SK-N-SH treated with all-trans-retinoic acid at 6 μM for 48 hours (cell line): ENCODE measurements at regions not wholly inside any gene's neighbourhood (a gene's known extent, or its start where the extent isn't known, plus 50 kb on each side); places are given as distances from the start of the nearest gene placed in this dataset.

Source experiments
- ATAC-seq: fragments of 200-7000 bp; cut with Tn5 transposase; 3 replicates; pipeline ENCODE4 v1.9.1; 2020; ENCODE audit warnings: mild to moderate bottlenecking, moderate library complexity
- ARNTL ChIP-seq: fragments of 450-650 bp; formaldehyde crosslinking; IDR thresholded peaks from 2 replicates; pipeline ENCODE4 v1.5.0; 2020; ENCODE audit warnings: low read depth, mild to moderate bottlenecking, moderate library complexity, borderline replicate concordance
- CREB5 ChIP-seq: fragments of 250-450 bp; sonication (Bioruptor Pico); IDR thresholded peaks from 2 replicates; pipeline ENCODE4 v1.5.1; 2020; ENCODE audit warnings: low read depth, mild to moderate bottlenecking, moderate library complexity
- CSDC2 ChIP-seq: fragments of 250-450 bp; sonication (Bioruptor Pico); IDR thresholded peaks from 2 replicates; pipeline ENCODE4 v1.5.0; 2020; ENCODE audit warnings: mild to moderate bottlenecking, moderate library complexity
- ESRRG ChIP-seq: fragments of 250-450 bp; sonication (Bioruptor Pico); IDR thresholded peaks from 2 replicates; pipeline ENCODE4 v1.6.1; 2021; ENCODE audit warnings: mild to moderate bottlenecking
- GLIS3 ChIP-seq: fragments of 250-450 bp; sonication (Bioruptor Pico); IDR thresholded peaks from 2 replicates; pipeline ENCODE4 v1.5.0; 2020; ENCODE audit warnings: mild to moderate bottlenecking, moderate library complexity
- ISL1 ChIP-seq: fragments of 250-450 bp; sonication (Bioruptor Pico); IDR thresholded peaks from 2 replicates; pipeline ENCODE4 v2.1.2; 2022; ENCODE audit warnings: mild to moderate bottlenecking, moderate library complexity
- OSR1 ChIP-seq: fragments of 250-450 bp; sonication (Bioruptor Pico); IDR thresholded peaks from 2 replicates; pipeline ENCODE4 v1.8.0; 2022; ENCODE audit warnings: moderate library complexity, mild to moderate bottlenecking, inconsistent platforms
- POU6F1 ChIP-seq: fragments of 250-450 bp; sonication (Bioruptor Pico); IDR thresholded peaks from 2 replicates; pipeline ENCODE4 v1.8.0; 2021; ENCODE audit warnings: low read depth, mild to moderate bottlenecking, moderate library complexity, borderline replicate concordance
- PPARA ChIP-seq: fragments of 250-450 bp; sonication (Bioruptor Pico); IDR thresholded peaks from 2 replicates; pipeline ENCODE4 v1.5.0; 2020; ENCODE audit warnings: mild to moderate bottlenecking, borderline replicate concordance
- RARB ChIP-seq: fragments of 250-450 bp; sonication (Bioruptor Pico); IDR thresholded peaks from 2 replicates; pipeline ENCODE4 v1.8.0; 2021; ENCODE audit warnings: mild to moderate bottlenecking, moderate library complexity
- SNAI2 ChIP-seq: fragments of 250-450 bp; sonication (Bioruptor Pico); IDR thresholded peaks from 2 replicates; pipeline ENCODE4 v1.5.0; 2020; ENCODE audit warnings: mild to moderate bottlenecking, moderate library complexity
- TCF4 ChIP-seq: fragments of 250-450 bp; sonication (Bioruptor Pico); IDR thresholded peaks from 2 replicates; pipeline ENCODE4 v1.8.0; 2021; ENCODE audit warnings: mild to moderate bottlenecking, moderate library complexity, borderline replicate concordance
- TSHZ2 ChIP-seq: fragments of 250-450 bp; sonication (Bioruptor Pico); IDR thresholded peaks from 2 replicates; pipeline ENCODE4 v1.5.0; 2020; ENCODE audit warnings: mild to moderate bottlenecking, moderate library complexity
- ZC3H10 ChIP-seq: fragments of 250-450 bp; sonication (Bioruptor Pico); IDR thresholded peaks from 2 replicates; pipeline ENCODE4 v1.5.1; 2021; ENCODE audit warnings: mild to moderate bottlenecking, moderate library complexity
- ZFP3 ChIP-seq: fragments of 250-450 bp; sonication (Bioruptor Pico); IDR thresholded peaks from 2 replicates; pipeline ENCODE4 v1.5.0; 2020; ENCODE audit warnings: mild to moderate bottlenecking, moderate library complexity
- ZFP30 ChIP-seq: fragments of 450-650 bp; formaldehyde crosslinking; IDR thresholded peaks from 2 replicates; pipeline ENCODE4 v1.5.0; 2022; ENCODE audit warnings: mild to moderate bottlenecking, moderate library complexity
- ZNF70 ChIP-seq: fragments of 450-650 bp; formaldehyde crosslinking; IDR thresholded peaks from 2 replicates; pipeline ENCODE4 v1.5.0; 2020; ENCODE audit warnings: mild to moderate bottlenecking, moderate library complexity
- ZNF8 ChIP-seq: fragments of 450-650 bp; formaldehyde crosslinking; IDR thresholded peaks from 2 replicates; pipeline ENCODE4 v1.5.0; 2020; ENCODE audit warnings: mild to moderate bottlenecking, moderate library complexity
- TF ChIP-seq, protein P1 (sequence below): fragments of 250-450 bp; sonication (Bioruptor Pico); IDR thresholded peaks from 2 replicates; pipeline ENCODE4 v1.8.0; 2020; ENCODE audit warnings: mild to moderate bottlenecking, moderate library complexity, borderline replicate concordance
- TF ChIP-seq, protein P2 (sequence below): fragments of 250-450 bp; sonication (Bioruptor Pico); IDR thresholded peaks from 2 replicates; pipeline ENCODE4 v1.5.1; 2021; ENCODE audit warnings: mild to moderate bottlenecking, moderate library complexity

DNA sequence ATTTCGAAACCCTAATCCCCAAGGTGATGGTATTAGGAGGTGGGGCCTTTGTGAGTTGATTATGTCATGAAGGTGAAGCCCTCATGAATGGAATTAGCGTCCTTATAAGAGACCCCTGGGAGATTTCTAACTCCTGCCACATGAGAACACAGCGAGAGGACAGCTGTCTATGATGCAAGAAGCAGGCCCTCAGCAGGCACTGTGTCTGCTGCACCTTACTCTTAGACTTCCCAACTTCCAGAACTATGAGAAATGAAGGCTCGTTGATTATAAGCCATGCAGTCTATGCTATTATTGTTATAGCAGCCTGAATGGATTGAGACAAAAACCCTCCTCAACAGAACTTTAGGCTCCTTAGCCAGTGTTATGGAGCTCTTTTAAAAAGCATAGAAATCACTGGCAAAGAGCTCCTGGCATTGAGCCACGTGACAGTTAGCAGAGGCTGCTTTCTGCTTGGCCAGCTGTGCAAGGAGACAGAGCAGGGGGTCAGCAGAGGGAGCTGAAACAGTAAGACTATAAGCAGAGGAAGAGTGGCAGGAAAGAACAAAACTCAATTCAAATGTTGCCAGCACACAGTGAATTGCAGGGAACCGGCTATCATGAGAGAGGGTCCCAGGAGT is 219.2 kb upstream of the FAT1 start:
- ATAC-seq: no peak; the same call in 2 of the 3 replicates
- no peak for TF ChIP-seq ESRRG (CRISPR knock-in tag)
- TF ChIP-seq, protein P1, sequence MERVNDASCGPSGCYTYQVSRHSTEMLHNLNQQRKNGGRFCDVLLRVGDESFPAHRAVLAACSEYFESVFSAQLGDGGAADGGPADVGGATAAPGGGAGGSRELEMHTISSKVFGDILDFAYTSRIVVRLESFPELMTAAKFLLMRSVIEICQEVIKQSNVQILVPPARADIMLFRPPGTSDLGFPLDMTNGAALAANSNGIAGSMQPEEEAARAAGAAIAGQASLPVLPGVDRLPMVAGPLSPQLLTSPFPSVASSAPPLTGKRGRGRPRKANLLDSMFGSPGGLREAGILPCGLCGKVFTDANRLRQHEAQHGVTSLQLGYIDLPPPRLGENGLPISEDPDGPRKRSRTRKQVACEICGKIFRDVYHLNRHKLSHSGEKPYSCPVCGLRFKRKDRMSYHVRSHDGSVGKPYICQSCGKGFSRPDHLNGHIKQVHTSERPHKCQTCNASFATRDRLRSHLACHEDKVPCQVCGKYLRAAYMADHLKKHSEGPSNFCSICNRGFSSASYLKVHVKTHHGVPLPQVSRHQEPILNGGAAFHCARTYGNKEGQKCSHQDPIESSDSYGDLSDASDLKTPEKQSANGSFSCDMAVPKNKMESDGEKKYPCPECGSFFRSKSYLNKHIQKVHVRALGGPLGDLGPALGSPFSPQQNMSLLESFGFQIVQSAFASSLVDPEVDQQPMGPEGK (CRISPR knock-in tag): no peak
- no peak for TF ChIP-seq ZNF70 (CRISPR knock-in tag)
- TF ChIP-seq ZC3H10 (CRISPR knock-in tag): no peak
- TF ChIP-seq CREB5 (CRISPR knock-in tag): no peak
- TF ChIP-seq ZFP3 (CRISPR knock-in tag): no peak
- TF ChIP-seq ZNF8 (CRISPR knock-in tag): no peak
- no peak for TF ChIP-seq ISL1 (CRISPR knock-in tag)
- no peak for TF ChIP-seq PPARA (CRISPR knock-in tag)
- TF ChIP-seq ZFP30 (CRISPR knock-in tag): no peak
- TF ChIP-seq TSHZ2: no peak
- TF ChIP-seq GLIS3 (CRISPR knock-in tag): no peak
- TF ChIP-seq POU6F1 (CRISPR knock-in tag): no peak
- no peak for TF ChIP-seq RARB (CRISPR knock-in tag)
- no peak for TF ChIP-seq TCF4 (CRISPR knock-in tag)
- TF ChIP-seq CSDC2 (CRISPR knock-in tag): no peak
- TF ChIP-seq, protein P2, sequence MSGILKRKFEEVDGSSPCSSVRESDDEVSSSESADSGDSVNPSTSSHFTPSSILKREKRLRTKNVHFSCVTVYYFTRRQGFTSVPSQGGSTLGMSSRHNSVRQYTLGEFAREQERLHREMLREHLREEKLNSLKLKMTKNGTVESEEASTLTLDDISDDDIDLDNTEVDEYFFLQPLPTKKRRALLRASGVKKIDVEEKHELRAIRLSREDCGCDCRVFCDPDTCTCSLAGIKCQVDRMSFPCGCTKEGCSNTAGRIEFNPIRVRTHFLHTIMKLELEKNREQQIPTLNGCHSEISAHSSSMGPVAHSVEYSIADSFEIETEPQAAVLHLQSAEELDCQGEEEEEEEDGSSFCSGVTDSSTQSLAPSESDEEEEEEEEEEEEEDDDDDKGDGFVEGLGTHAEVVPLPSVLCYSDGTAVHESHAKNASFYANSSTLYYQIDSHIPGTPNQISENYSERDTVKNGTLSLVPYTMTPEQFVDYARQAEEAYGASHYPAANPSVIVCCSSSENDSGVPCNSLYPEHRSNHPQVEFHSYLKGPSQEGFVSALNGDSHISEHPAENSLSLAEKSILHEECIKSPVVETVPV (CRISPR knock-in tag): no peak
- TF ChIP-seq OSR1 (CRISPR knock-in tag): no peak

GRCh38 chr4:186943411-186943810 is 219.8 kb upstream of the FAT1 start:
- TF ChIP-seq ZNF8 (CRISPR knock-in tag) (no peak), SNAI2 (no peak), OSR1 (CRISPR knock-in tag) (no peak), ZC3H10 (CRISPR knock-in tag) (no peak), RARB (CRISPR knock-in tag) (no peak), ARNTL (CRISPR knock-in tag) (no peak), CSDC2 (CRISPR knock-in tag) (no peak), CREB5 (CRISPR knock-in tag) (no peak), GLIS3 (CRISPR knock-in tag) (no peak), ESRRG (CRISPR knock-in tag) (no peak), ISL1 (CRISPR knock-in tag) (no peak), ZFP30 (CRISPR knock-in tag) (no peak), ZNF70 (CRISPR knock-in tag) (no peak)
- TF ChIP-seq, protein P1 (CRISPR knock-in tag): no peak
- TF ChIP-seq, protein P2 (CRISPR knock-in tag): no peak
- no peak for ATAC-seq
